Epithelial cell of esophagus (primary cell): ENCODE measurements at regions not wholly inside any gene's neighbourhood (a gene's known extent, or its start where the extent isn't known, plus 50 kb on each side); places are given as distances from the start of the nearest gene placed in this dataset.

Experiments used
- DNase-seq: peaks from one replicate; pipeline ENCODE4 v3.0.0; 2010; ENCODE audit warnings: low read depth
- H3K4me3 ChIP-seq: 2 replicates; pipeline ENCODE4 v1.5.1; 2011; ENCODE audit warnings: mild to moderate bottlenecking, low read length, control low read depth
- CTCF ChIP-seq: IDR thresholded peaks from 2 replicates; pipeline ENCODE4 v1.5.1; 2011; ENCODE audit warnings: low read depth, mild to moderate bottlenecking, low read length, control low read depth, inconsistent platforms; ENCODE audit not compliant: insufficient read depth; ENCODE audit errors: missing control alignments

- DNase-seq, result peak; percentile 91
- no peak overlapping the region for H3K4me3 ChIP-seq
- no peak for TF ChIP-seq CTCF
Observed at GRCh38 chr2:175436076-175436475, 254.6 kb upstream of the ATP5MC3 start.

- H3K4me3 ChIP-seq, result no peak overlapping the region
- DNase-seq, result peak; percentile 52
- no peak for TF ChIP-seq CTCF
Observed at GRCh38 chr2:175435012-175435411, 253.5 kb upstream of the ATP5MC3 start.

DNA sequence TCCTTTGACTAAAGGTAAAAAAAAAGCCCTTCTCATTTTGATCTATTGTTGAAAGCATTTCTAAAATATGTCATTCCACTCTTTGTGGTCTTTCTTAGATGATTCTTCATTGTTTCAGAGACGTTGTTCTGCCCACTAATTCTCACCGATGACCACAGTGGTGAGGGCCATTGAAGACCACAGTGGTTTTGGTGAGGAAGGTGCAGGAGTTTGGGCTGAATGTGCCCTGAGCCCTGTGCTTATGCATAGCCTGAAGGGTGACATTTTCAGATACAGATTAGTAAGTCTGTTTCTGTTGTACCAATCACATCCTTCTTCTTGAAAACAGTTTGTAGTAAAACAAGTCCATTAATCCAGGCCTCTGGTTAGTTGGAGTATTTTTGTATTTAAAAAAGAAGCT is 251.3 kb upstream of the ATP5MC3 start:
- no peak overlapping the region for H3K4me3 ChIP-seq
- DNase-seq, result no peak
- TF ChIP-seq CTCF, result no peak

DNA sequence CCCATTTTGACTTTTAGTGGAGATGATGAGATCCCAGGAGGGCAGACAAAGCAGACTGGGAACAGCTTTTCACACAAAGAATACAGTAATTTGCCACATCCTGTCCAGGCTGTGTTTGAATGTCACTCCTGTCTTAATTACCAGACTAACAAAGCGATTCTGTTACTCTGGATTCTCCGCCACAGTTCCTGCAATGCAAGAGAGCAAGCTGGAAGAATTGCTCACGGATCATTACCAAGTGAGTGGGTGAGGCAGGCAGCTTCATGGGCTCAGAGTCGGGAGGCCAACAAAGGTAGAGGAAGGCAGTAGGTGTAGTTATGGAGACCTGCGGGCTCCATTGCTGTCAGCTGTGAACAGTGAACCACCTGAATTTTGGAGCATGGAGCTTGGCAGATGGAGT is 250.5 kb upstream of the ATP5MC3 start:
- TF ChIP-seq CTCF, result no peak
- H3K4me3 ChIP-seq, result no peak overlapping the region
- DNase-seq, result no peak

GRCh38 chr2:175431101-175431946 is 249.8 kb upstream of the ATP5MC3 start:
- DNase-seq, result peak; percentile 12
- H3K4me3 ChIP-seq, result no peak overlapping the region
- TF ChIP-seq CTCF, result no peak

GRCh38 chr2:175430236-175430635 is 248.7 kb upstream of the ATP5MC3 start:
- no peak for TF ChIP-seq CTCF
- DNase-seq, result no peak

More at GRCh38 chr2:175430236-175430635, 248.7 kb upstream of the ATP5MC3 start:
- no peak overlapping the region for H3K4me3 ChIP-seq
